ENCODE measurements at regions not wholly inside any gene's neighbourhood (a gene's known extent, or its start where the extent isn't known, plus 50 kb on each side); places are given as distances from the start of the nearest gene placed in this dataset.

GRCh38 chr1:217089361-217090014 is 366.3 kb upstream of the ESRRG start:
- H3K9me3 Mint-ChIP-seq (ENCODE audit: unreplicated experiment) = no peaks in the 10 kb centered on the region
- no peaks in the 10 kb centered on the region for H3K36me3 Mint-ChIP-seq (ENCODE audit: low read depth, unreplicated experiment)
- peaks cover 9% of the 10 kb centered on the region for H3K27me3 Mint-ChIP-seq (ENCODE audit: unreplicated experiment)
- peak overlapping the region; percentile 90 for H3K4me3 Mint-ChIP-seq (ENCODE audit: unreplicated experiment)
- H3K4me1 Mint-ChIP-seq (ENCODE audit: unreplicated experiment) = peaks cover 18% of the 10 kb centered on the region
- TF ChIP-seq, protein P1, sequence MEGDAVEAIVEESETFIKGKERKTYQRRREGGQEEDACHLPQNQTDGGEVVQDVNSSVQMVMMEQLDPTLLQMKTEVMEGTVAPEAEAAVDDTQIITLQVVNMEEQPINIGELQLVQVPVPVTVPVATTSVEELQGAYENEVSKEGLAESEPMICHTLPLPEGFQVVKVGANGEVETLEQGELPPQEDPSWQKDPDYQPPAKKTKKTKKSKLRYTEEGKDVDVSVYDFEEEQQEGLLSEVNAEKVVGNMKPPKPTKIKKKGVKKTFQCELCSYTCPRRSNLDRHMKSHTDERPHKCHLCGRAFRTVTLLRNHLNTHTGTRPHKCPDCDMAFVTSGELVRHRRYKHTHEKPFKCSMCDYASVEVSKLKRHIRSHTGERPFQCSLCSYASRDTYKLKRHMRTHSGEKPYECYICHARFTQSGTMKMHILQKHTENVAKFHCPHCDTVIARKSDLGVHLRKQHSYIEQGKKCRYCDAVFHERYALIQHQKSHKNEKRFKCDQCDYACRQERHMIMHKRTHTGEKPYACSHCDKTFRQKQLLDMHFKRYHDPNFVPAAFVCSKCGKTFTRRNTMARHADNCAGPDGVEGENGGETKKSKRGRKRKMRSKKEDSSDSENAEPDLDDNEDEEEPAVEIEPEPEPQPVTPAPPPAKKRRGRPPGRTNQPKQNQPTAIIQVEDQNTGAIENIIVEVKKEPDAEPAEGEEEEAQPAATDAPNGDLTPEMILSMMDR (IDR thresholded peaks at IDR 0.05; ENCODE audit: unreplicated experiment) = no peak
- no peak overlapping the region for H3K27ac Mint-ChIP-seq (ENCODE audit: unreplicated experiment)
- DNase-seq (ENCODE audit: low spot score) = peak; percentile 14

- H3K36me3 Mint-ChIP-seq (ENCODE audit: low read depth, unreplicated experiment) = no peaks in the 10 kb centered on the region
- H3K27me3 Mint-ChIP-seq (ENCODE audit: unreplicated experiment) = peaks cover 7% of the 10 kb centered on the region
- peaks cover 18% of the 10 kb centered on the region for H3K4me1 Mint-ChIP-seq (ENCODE audit: unreplicated experiment)
- H3K27ac Mint-ChIP-seq (ENCODE audit: unreplicated experiment) = no peak overlapping the region
- no peaks in the 10 kb centered on the region for H3K9me3 Mint-ChIP-seq (ENCODE audit: unreplicated experiment)
- peak overlapping the region; percentile 85 for H3K4me3 Mint-ChIP-seq (ENCODE audit: unreplicated experiment)
- TF ChIP-seq, protein P1 (IDR thresholded peaks at IDR 0.05; ENCODE audit: unreplicated experiment) = no peak
- DNase-seq (ENCODE audit: low spot score) = no peak
Observed at GRCh38 chr1:217088521-217089284, 365.5 kb upstream of the ESRRG start.

- Mint-ChIP-seq H3K4me3 (ENCODE audit: unreplicated experiment) (no peak overlapping the region), H3K27ac (ENCODE audit: unreplicated experiment) (no peak overlapping the region), H3K9me3 (ENCODE audit: unreplicated experiment) (no peaks in the 10 kb centered on the region), H3K36me3 (ENCODE audit: low read depth, unreplicated experiment) (no peaks in the 10 kb centered on the region), H3K27me3 (ENCODE audit: unreplicated experiment) (peaks cover 7% of the 10 kb centered on the region), H3K4me1 (ENCODE audit: unreplicated experiment) (peaks cover 18% of the 10 kb centered on the region)
- TF ChIP-seq, protein P1 (IDR thresholded peaks at IDR 0.05; ENCODE audit: unreplicated experiment) = no peak
- DNase-seq (ENCODE audit: low spot score) = no peak
Observed at GRCh38 chr1:217088011-217088410, 364.8 kb upstream of the ESRRG start.

GRCh38 chr1:217079584-217079983 is 356.4 kb upstream of the ESRRG start:
- Mint-ChIP-seq H3K27me3 (ENCODE audit: unreplicated experiment) (no peaks in the 10 kb centered on the region), H3K4me3 (ENCODE audit: unreplicated experiment) (no peak overlapping the region), H3K4me1 (ENCODE audit: unreplicated experiment) (peaks cover 6% of the 10 kb centered on the region), H3K27ac (ENCODE audit: unreplicated experiment) (no peak overlapping the region), H3K36me3 (ENCODE audit: low read depth, unreplicated experiment) (no peaks in the 10 kb centered on the region), H3K9me3 (ENCODE audit: unreplicated experiment) (no peaks in the 10 kb centered on the region)
- TF ChIP-seq, protein P1 (IDR thresholded peaks at IDR 0.05; ENCODE audit: unreplicated experiment) = no peak
- no peak for DNase-seq (ENCODE audit: low spot score)

DNA sequence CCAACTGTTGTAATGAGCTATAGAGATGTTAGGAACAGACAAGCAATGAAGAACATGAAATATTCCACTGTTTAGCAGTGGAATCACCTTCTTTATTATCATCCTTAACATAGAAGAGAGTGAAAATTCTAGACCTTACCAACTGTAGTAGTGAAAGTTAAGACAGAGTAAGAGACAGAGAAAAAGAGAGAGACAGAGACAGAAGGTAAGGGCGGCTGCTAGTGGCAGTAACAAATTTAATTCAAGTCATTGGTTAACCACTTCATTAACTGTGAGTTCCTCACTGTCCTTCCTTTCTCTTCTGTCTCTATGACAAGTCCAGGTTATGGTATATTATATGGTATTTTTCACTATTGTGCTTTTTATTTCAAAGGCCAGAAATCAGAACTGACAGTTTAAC is 355.7 kb upstream of the ESRRG start:
- TF ChIP-seq, protein P1 (IDR thresholded peaks at IDR 0.05; ENCODE audit: unreplicated experiment) = no peak
- Mint-ChIP-seq H3K4me3 (ENCODE audit: unreplicated experiment) (no peak overlapping the region), H3K9me3 (ENCODE audit: unreplicated experiment) (no peaks in the 10 kb centered on the region), H3K27me3 (ENCODE audit: unreplicated experiment) (no peaks in the 10 kb centered on the region), H3K4me1 (ENCODE audit: unreplicated experiment) (peaks cover 6% of the 10 kb centered on the region), H3K36me3 (ENCODE audit: low read depth, unreplicated experiment) (no peaks in the 10 kb centered on the region), H3K27ac (ENCODE audit: unreplicated experiment) (no peak overlapping the region)
- no peak for DNase-seq (ENCODE audit: low spot score)
